ENCODE measurements at regions not wholly inside any gene's neighbourhood (a gene's known extent, or its start where the extent isn't known, plus 50 kb on each side); places are given as distances from the start of the nearest gene placed in this dataset.

GRCh38 chr21:41635874-41636273 lies 127.9 kb upstream of the TMPRSS2 start:
- TF ChIP-seq CTCF (IDR thresholded peaks at IDR 0.05; ENCODE audit: low read depth, low read length, poor library complexity, severe bottlenecking), result no peak
- no peak for TF ChIP-seq EZH2phosphoT487 (IDR thresholded peaks at IDR 0.05; ENCODE audit: borderline replicate concordance, low read length)
